ENCODE measurements at regions not wholly inside any gene's neighbourhood (a gene's known extent, or its start where the extent isn't known, plus 50 kb on each side); places are given as distances from the start of the nearest gene placed in this dataset.
"Not testable (repeated sequence)": the region's sequence is repeated elsewhere in the genome, so short reads cannot be mapped to it uniquely, and the experiment has no call there.

GRCh38 chr2:62329797-62330196 lies 133.9 kb downstream of the B3GNT2 start:
- no peak for DNase-seq
- no peak overlapping the region for H3K4me3 Mint-ChIP-seq
- H3K27me3 Mint-ChIP-seq (ENCODE audit: low read depth in 3 of 3), result peaks cover 0 to 10% (median 3%) of the 10 kb centered on the region in 3 donors
- H3K36me3 Mint-ChIP-seq, result no peaks in the 10 kb centered on the region
- no peak overlapping the region for H3K27ac Mint-ChIP-seq
- H3K9me3 Mint-ChIP-seq, result peaks cover 0 to 4% (median 0%) of the 10 kb centered on the region in 6 donors
- H3K4me1 Mint-ChIP-seq, result peaks cover 18 to 34% of the 10 kb centered on the region in 2 donors

- DNase-seq, result no peak
- Mint-ChIP-seq H3K9me3 (peaks cover 0 to 7% (median 1%) of the 10 kb centered on the region in 6 donors), H3K36me3 (no peaks in the 10 kb centered on the region), H3K27me3 (ENCODE audit: low read depth in 3 of 3) (peaks cover 0 to 4% (median 2%) of the 10 kb centered on the region in 3 donors), H3K27ac (no peak overlapping the region), H3K4me3 (no peak overlapping the region), H3K4me1 (peaks cover 3 to 18% of the 10 kb centered on the region in 2 donors)
These were observed 130.8 kb downstream of the B3GNT2 start for GRCh38 chr2:62326735-62327134.

- no peaks in the 10 kb centered on the region for H3K36me3 Mint-ChIP-seq
- H3K4me1 Mint-ChIP-seq, result peaks cover 3 to 16% of the 10 kb centered on the region in 2 donors
- no peak for DNase-seq
- no peak overlapping the region for H3K4me3 Mint-ChIP-seq
- H3K27me3 Mint-ChIP-seq (ENCODE audit: low read depth in 3 of 3), result peaks cover 0 to 3% (median 2%) of the 10 kb centered on the region in 3 donors
- H3K9me3 Mint-ChIP-seq, result peaks cover 0 to 7% (median 1%) of the 10 kb centered on the region in 6 donors
- H3K27ac Mint-ChIP-seq, result no peak overlapping the region
These were observed 129.5 kb downstream of the B3GNT2 start for GRCh38 chr2:62325398-62325797.

- no peak for DNase-seq
These were observed 125.7 kb downstream of the B3GNT2 start for GRCh38 chr2:62321380-62322289.

GRCh38 chr2:62320657-62321357 lies 124.9 kb downstream of the B3GNT2 start:
- Mint-ChIP-seq H3K27me3 (ENCODE audit: low read depth in 3 of 3) (peaks cover 0 to 4% (median 0%) of the 10 kb centered on the region in 3 donors), H3K4me3 (no peak overlapping the region), H3K27ac (no peak overlapping the region), H3K9me3 (peaks cover 0 to 7% (median 0%) of the 10 kb centered on the region in 6 donors), H3K4me1 (peaks cover 5 to 16% of the 10 kb centered on the region in 2 donors), H3K36me3 (no peaks in the 10 kb centered on the region)
- DNase-seq, result no peak

More at GRCh38 chr2:62321380-62322289, 125.7 kb downstream of the B3GNT2 start:
- H3K27me3 Mint-ChIP-seq (ENCODE audit: low read depth in 3 of 3), result peaks cover 0 to 4% (median 0%) of the 10 kb centered on the region in 3 donors
- H3K9me3 Mint-ChIP-seq, result peaks cover 0 to 7% (median 1%) of the 10 kb centered on the region in 6 donors
- H3K4me1 Mint-ChIP-seq, result peaks cover 5 to 16% of the 10 kb centered on the region in 2 donors
- peak overlapping the region in 1 of 5 donors; percentile 9 for H3K4me3 Mint-ChIP-seq
- H3K36me3 Mint-ChIP-seq, result no peaks in the 10 kb centered on the region
- peak overlapping the region in 1 of 6 donors; percentile 55 for H3K27ac Mint-ChIP-seq

GRCh38 chr2:62320137-62320536 lies 124.2 kb downstream of the B3GNT2 start:
- not testable (repeated sequence) for H3K27ac Mint-ChIP-seq; H3K4me3 Mint-ChIP-seq; H3K27me3 Mint-ChIP-seq (ENCODE audit: low read depth in 3 of 3)

GRCh38 chr2:62319070-62319469 lies 123.2 kb downstream of the B3GNT2 start:
- Mint-ChIP-seq H3K4me3 (no peak overlapping the region), H3K27ac (peak overlapping the region in 2 of 6 donors; percentile 30 to 41), H3K4me1 (peaks cover 15 to 29% of the 10 kb centered on the region in 2 donors), H3K36me3 (no peaks in the 10 kb centered on the region), H3K27me3 (ENCODE audit: low read depth in 3 of 3) (peaks cover 0 to 2% (median 0%) of the 10 kb centered on the region in 3 donors), H3K9me3 (no peaks in the 10 kb centered on the region)
- DNase-seq, result no peak

More at GRCh38 chr2:62320137-62320536, 124.2 kb downstream of the B3GNT2 start:
- not testable (repeated sequence) for DNase-seq, H3K9me3 Mint-ChIP-seq, H3K36me3 Mint-ChIP-seq
- H3K4me1 Mint-ChIP-seq, result peaks cover 6 to 20% of the 10 kb centered on the region in 2 donors

- no peak for DNase-seq
- H3K36me3 Mint-ChIP-seq, result no peaks in the 10 kb centered on the region
- H3K4me3 Mint-ChIP-seq, result peak overlapping the region in 2 of 5 donors; percentile 1 to 8
- peak overlapping the region in 1 of 6 donors; percentile 76 for H3K27ac Mint-ChIP-seq
- no peaks in the 10 kb centered on the region for H3K9me3 Mint-ChIP-seq
- peaks cover 27 to 38% of the 10 kb centered on the region in 2 donors for H3K4me1 Mint-ChIP-seq
- peaks cover 0 to 2% (median 2%) of the 10 kb centered on the region in 3 donors for H3K27me3 Mint-ChIP-seq (ENCODE audit: low read depth in 3 of 3)
These were observed 119.6 kb downstream of the B3GNT2 start for GRCh38 chr2:62315476-62315875.

- H3K9me3 Mint-ChIP-seq, result no peaks in the 10 kb centered on the region
- peaks cover 0 to 2% (median 2%) of the 10 kb centered on the region in 3 donors for H3K27me3 Mint-ChIP-seq (ENCODE audit: low read depth in 3 of 3)
- H3K27ac Mint-ChIP-seq, result peak overlapping the region; percentile 59 to 93 (median 82)
- no peak for DNase-seq
- H3K36me3 Mint-ChIP-seq, result no peaks in the 10 kb centered on the region
- peaks cover 38 to 49% of the 10 kb centered on the region in 2 donors for H3K4me1 Mint-ChIP-seq
- H3K4me3 Mint-ChIP-seq, result peak overlapping the region; percentile 77 to 88 (median 82)
These were observed 118.4 kb downstream of the B3GNT2 start for GRCh38 chr2:62314291-62314690.

- Mint-ChIP-seq H3K9me3 (no peaks in the 10 kb centered on the region), H3K36me3 (no peaks in the 10 kb centered on the region), H3K4me1 (peaks cover 41 to 56% of the 10 kb centered on the region in 2 donors), H3K27me3 (ENCODE audit: low read depth in 3 of 3) (peaks cover 0 to 2% (median 2%) of the 10 kb centered on the region in 3 donors), H3K4me3 (peak overlapping the region; percentile 77 to 88 (median 82)), H3K27ac (peak overlapping the region; percentile 59 to 93 (median 82))
- peak; percentile 44 to 67 (median 58) for DNase-seq
These were observed 117.7 kb downstream of the B3GNT2 start for GRCh38 chr2:62313449-62314227.

GRCh38 chr2:62309465-62310091 lies 113.7 kb downstream of the B3GNT2 start:
- H3K4me1 Mint-ChIP-seq, result peaks cover 70 to 85% of the 10 kb centered on the region in 2 donors

GRCh38 chr2:62309081-62309464 lies 113.2 kb downstream of the B3GNT2 start:
- H3K36me3 Mint-ChIP-seq, result no peaks in the 10 kb centered on the region
- H3K4me3 Mint-ChIP-seq, result peak overlapping the region in 1 of 5 donors; percentile 70
- H3K4me1 Mint-ChIP-seq, result peaks cover 70 to 85% of the 10 kb centered on the region in 2 donors
- peak overlapping the region; percentile 83 to 97 (median 92) for H3K27ac Mint-ChIP-seq
- DNase-seq, result no peak
- no peaks in the 10 kb centered on the region for H3K9me3 Mint-ChIP-seq
- H3K27me3 Mint-ChIP-seq (ENCODE audit: low read depth in 3 of 3), result peaks cover 0 to 6% (median 0%) of the 10 kb centered on the region in 3 donors

More at GRCh38 chr2:62309465-62310091, 113.7 kb downstream of the B3GNT2 start:
- peak; percentile 23 to 41 (median 34) for DNase-seq
- Mint-ChIP-seq H3K27me3 (ENCODE audit: low read depth in 3 of 3) (peaks cover 0 to 6% (median 1%) of the 10 kb centered on the region in 3 donors), H3K4me3 (peak overlapping the region; percentile 46 to 89 (median 75)), H3K27ac (peak overlapping the region; percentile 83 to 97 (median 92)), H3K36me3 (no peaks in the 10 kb centered on the region), H3K9me3 (no peaks in the 10 kb centered on the region)

All from immature natural killer cell (primary cell).